Stimulated activated CD8-positive, alpha-beta memory T cell treated with anti-CD3 and anti-CD28 coated beads, Interleukin-15, amount 100 ng/mL, for 1 hour (primary cell): ENCODE measurements at regions not wholly inside any gene's neighbourhood (a gene's known extent, or its start where the extent isn't known, plus 50 kb on each side); places are given as distances from the start of the nearest gene placed in this dataset.
"Not testable (repeated sequence)": the region's sequence is repeated elsewhere in the genome, so short reads cannot be mapped to it uniquely, and the experiment has no call there.

Source experiments
- DNase-seq: peaks from one replicate; pipeline ENCODE4 v3.0.0-alpha.2; 2020; ENCODE audit warnings: low read depth

- no peak for DNase-seq
These were observed 53.5 kb downstream of the PAGE2 start for GRCh38 chrX:55142206-55142918.

- DNase-seq = no peak
These were observed 54.1 kb downstream of the PAGE2 start for GRCh38 chrX:55142919-55143310.

- DNase-seq = no peak
These were observed 54.8 kb downstream of the PAGE2 start for GRCh38 chrX:55143621-55144020.

- no peak for DNase-seq
These were observed 55.9 kb downstream of the PAGE2 start for GRCh38 chrX:55144697-55145096.

GRCh38 chrX:55149242-55149641 is 60.4 kb downstream of the PAGE2 start:
- no peak for DNase-seq

- DNase-seq = no peak
These were observed 62.4 kb downstream of the PAGE2 start for GRCh38 chrX:55151199-55151598.

- DNase-seq = no peak
These were observed 60.6 kb upstream of the PAGE5 start for GRCh38 chrX:55159551-55159950.

- DNase-seq = peak; percentile 81
These were observed 59.2 kb upstream of the PAGE5 start for GRCh38 chrX:55160685-55161552.

GRCh38 chrX:55161581-55161980 is 58.6 kb upstream of the PAGE5 start:
- DNase-seq = no peak

- no peak for DNase-seq
These were observed 57.0 kb upstream of the PAGE5 start for GRCh38 chrX:55163171-55163570.

GRCh38 chrX:55165026-55165425 is 55.1 kb upstream of the PAGE5 start:
- DNase-seq = not testable (repeated sequence)

- no peak for DNase-seq
These were observed 52.9 kb upstream of the PAGE5 start for GRCh38 chrX:55167124-55167803.

GRCh38 chrX:55167901-55168300 is 52.2 kb upstream of the PAGE5 start:
- no peak for DNase-seq

- no peak for DNase-seq
These were observed 50.4 kb upstream of the PAGE5 start for GRCh38 chrX:55169782-55170181.
